NCI-H774 (cell line): ENCODE measurements at regions not wholly inside any gene's neighbourhood (a gene's known extent, or its start where the extent isn't known, plus 50 kb on each side); places are given as distances from the start of the nearest gene placed in this dataset.
"Not testable (repeated sequence)": the region's sequence is repeated elsewhere in the genome, so short reads cannot be mapped to it uniquely, and the experiment has no call there.

Experiments
- DNase-seq: peaks from one replicate; lab custom pipeline; 2025; lab: John Stamatoyannopoulos, UW

GRCh38 chr1:30378991-30379581 is 344.3 kb downstream of the MATN1 start:
- no peak for DNase-seq

- DNase-seq = no peak
Measured at GRCh38 chr1:30378003-30378596, 345.3 kb downstream of the MATN1 start.

GRCh38 chr1:30377230-30378002 is 346.0 kb downstream of the MATN1 start:
- DNase-seq = no peak

GRCh38 chr1:30376054-30376697 is 347.2 kb downstream of the MATN1 start:
- no peak for DNase-seq

- DNase-seq = no peak
Measured at GRCh38 chr1:30375156-30375555, 348.2 kb downstream of the MATN1 start.

- DNase-seq = no peak
Measured at GRCh38 chr1:30374400-30375070, 348.9 kb downstream of the MATN1 start.

GRCh38 chr1:30373471-30374399 is 349.6 kb downstream of the MATN1 start:
- no peak for DNase-seq

- no peak for DNase-seq
Measured at GRCh38 chr1:30372792-30373433, 350.5 kb downstream of the MATN1 start.

- no peak for DNase-seq
Measured at GRCh38 chr1:30371888-30372791, 351.2 kb downstream of the MATN1 start.

GRCh38 chr1:30371179-30371788 is 352.1 kb downstream of the MATN1 start:
- no peak for DNase-seq

GRCh38 chr1:30368651-30369240 is 354.6 kb downstream of the MATN1 start:
- no peak for DNase-seq

- no peak for DNase-seq
Measured at GRCh38 chr1:30366911-30367310, 356.5 kb downstream of the MATN1 start.

GRCh38 chr1:30366199-30366598 is 357.2 kb downstream of the MATN1 start:
- no peak for DNase-seq

- no peak for DNase-seq
Measured at GRCh38 chr1:30365596-30365995, 357.8 kb downstream of the MATN1 start.

GRCh38 chr1:30363031-30363430 is 360.4 kb downstream of the MATN1 start:
- DNase-seq = no peak

- DNase-seq = no peak
Measured at GRCh38 chr1:30362603-30362990, 360.8 kb downstream of the MATN1 start.

- DNase-seq = not testable (repeated sequence)
Measured at GRCh38 chr1:30361890-30362602, 361.3 kb downstream of the MATN1 start.

GRCh38 chr1:30360753-30361152 is 362.6 kb downstream of the MATN1 start:
- DNase-seq = no peak
